SK-N-SH treated with all-trans-retinoic acid at 6 μM for 48 hours (cell line): ENCODE measurements at regions not wholly inside any gene's neighbourhood (a gene's known extent, or its start where the extent isn't known, plus 50 kb on each side); places are given as distances from the start of the nearest gene placed in this dataset.

Experiments
- ATAC-seq: fragments of 200-7000 bp; cut with Tn5 transposase; 3 replicates; pipeline ENCODE4 v1.9.1; 2020; ENCODE audit warnings: mild to moderate bottlenecking, moderate library complexity
- ARNTL ChIP-seq: fragments of 450-650 bp; formaldehyde crosslinking; IDR thresholded peaks from 2 replicates; pipeline ENCODE4 v1.5.0; 2020; ENCODE audit warnings: low read depth, mild to moderate bottlenecking, moderate library complexity, borderline replicate concordance
- BACH2 ChIP-seq: fragments of 250-450 bp; sonication (Bioruptor Pico); IDR thresholded peaks from 2 replicates; pipeline ENCODE4 v1.9.0; 2021; ENCODE audit warnings: mild to moderate bottlenecking, borderline replicate concordance
- CREB5 ChIP-seq: fragments of 250-450 bp; sonication (Bioruptor Pico); IDR thresholded peaks from 2 replicates; pipeline ENCODE4 v1.5.1; 2020; ENCODE audit warnings: low read depth, mild to moderate bottlenecking, moderate library complexity
- CSDC2 ChIP-seq: fragments of 250-450 bp; sonication (Bioruptor Pico); IDR thresholded peaks from 2 replicates; pipeline ENCODE4 v1.5.0; 2020; ENCODE audit warnings: mild to moderate bottlenecking, moderate library complexity
- CSRNP3 ChIP-seq: fragments of 250-450 bp; sonication (Bioruptor Pico); IDR thresholded peaks from 2 replicates; pipeline ENCODE4 v1.5.1; 2021; ENCODE audit warnings: mild to moderate bottlenecking, moderate library complexity
- ESRRG ChIP-seq: fragments of 250-450 bp; sonication (Bioruptor Pico); IDR thresholded peaks from 2 replicates; pipeline ENCODE4 v1.6.1; 2021; ENCODE audit warnings: mild to moderate bottlenecking
- GLIS3 ChIP-seq: fragments of 250-450 bp; sonication (Bioruptor Pico); IDR thresholded peaks from 2 replicates; pipeline ENCODE4 v1.5.0; 2020; ENCODE audit warnings: mild to moderate bottlenecking, moderate library complexity
- ISL1 ChIP-seq: fragments of 250-450 bp; sonication (Bioruptor Pico); IDR thresholded peaks from 2 replicates; pipeline ENCODE4 v2.1.2; 2022; ENCODE audit warnings: mild to moderate bottlenecking, moderate library complexity
- OSR1 ChIP-seq: fragments of 250-450 bp; sonication (Bioruptor Pico); IDR thresholded peaks from 2 replicates; pipeline ENCODE4 v1.8.0; 2022; ENCODE audit warnings: moderate library complexity, mild to moderate bottlenecking, inconsistent platforms
- POU6F1 ChIP-seq: fragments of 250-450 bp; sonication (Bioruptor Pico); IDR thresholded peaks from 2 replicates; pipeline ENCODE4 v1.8.0; 2021; ENCODE audit warnings: low read depth, mild to moderate bottlenecking, moderate library complexity, borderline replicate concordance
- PPARA ChIP-seq: fragments of 250-450 bp; sonication (Bioruptor Pico); IDR thresholded peaks from 2 replicates; pipeline ENCODE4 v1.5.0; 2020; ENCODE audit warnings: mild to moderate bottlenecking, borderline replicate concordance
- RARB ChIP-seq: fragments of 250-450 bp; sonication (Bioruptor Pico); IDR thresholded peaks from 2 replicates; pipeline ENCODE4 v1.8.0; 2021; ENCODE audit warnings: mild to moderate bottlenecking, moderate library complexity
- SNAI2 ChIP-seq: fragments of 250-450 bp; sonication (Bioruptor Pico); IDR thresholded peaks from 2 replicates; pipeline ENCODE4 v1.5.0; 2020; ENCODE audit warnings: mild to moderate bottlenecking, moderate library complexity
- TOX ChIP-seq: fragments of 250-450 bp; sonication (Bioruptor Pico); IDR thresholded peaks from 2 replicates; pipeline ENCODE4 v1.8.0; 2021; ENCODE audit warnings: mild to moderate bottlenecking, moderate library complexity, borderline replicate concordance
- TSHZ2 ChIP-seq: fragments of 250-450 bp; sonication (Bioruptor Pico); IDR thresholded peaks from 2 replicates; pipeline ENCODE4 v1.5.0; 2020; ENCODE audit warnings: mild to moderate bottlenecking, moderate library complexity
- ZC3H10 ChIP-seq: fragments of 250-450 bp; sonication (Bioruptor Pico); IDR thresholded peaks from 2 replicates; pipeline ENCODE4 v1.5.1; 2021; ENCODE audit warnings: mild to moderate bottlenecking, moderate library complexity
- ZFP30 ChIP-seq: fragments of 450-650 bp; formaldehyde crosslinking; IDR thresholded peaks from 2 replicates; pipeline ENCODE4 v1.5.0; 2022; ENCODE audit warnings: mild to moderate bottlenecking, moderate library complexity
- ZNF565 ChIP-seq: fragments of 450-650 bp; formaldehyde crosslinking; conservative IDR thresholded peaks from 2 replicates; pipeline ENCODE4 v1.5.0; 2020; ENCODE audit warnings: low read depth, mild to moderate bottlenecking, moderate library complexity
- ZNF8 ChIP-seq: fragments of 450-650 bp; formaldehyde crosslinking; IDR thresholded peaks from 2 replicates; pipeline ENCODE4 v1.5.0; 2020; ENCODE audit warnings: mild to moderate bottlenecking, moderate library complexity
- TF ChIP-seq, protein P1 (sequence below): fragments of 250-450 bp; sonication (Bioruptor Pico); IDR thresholded peaks from 2 replicates; pipeline ENCODE4 v1.8.0; 2020; ENCODE audit warnings: mild to moderate bottlenecking, moderate library complexity, borderline replicate concordance

DNA sequence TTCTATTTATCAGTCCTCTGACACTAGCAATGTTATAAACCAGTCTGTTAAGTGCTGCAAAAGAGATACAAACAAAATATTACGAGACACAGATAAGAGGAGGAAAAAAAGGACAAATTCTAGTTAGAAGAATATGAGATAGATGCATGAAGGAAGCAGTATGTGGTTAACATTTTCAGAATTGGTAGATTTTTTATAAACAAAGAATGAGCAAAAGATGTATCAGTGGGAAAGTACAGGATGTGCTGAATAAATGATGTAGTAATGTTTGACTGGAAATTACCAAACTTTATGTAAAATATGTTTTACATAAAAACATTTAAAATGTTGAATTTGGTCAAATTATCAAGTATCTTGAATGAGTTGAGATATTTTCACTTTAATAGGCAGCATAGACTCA, 574.2 kb downstream of the NUF2 start:
- no peak for TF ChIP-seq POU6F1
- no peak for TF ChIP-seq TSHZ2 (CRISPR knock-in tag)
- TF ChIP-seq PPARA, result no peak
- TF ChIP-seq RARB, result no peak
- TF ChIP-seq ISL1, result no peak
- TF ChIP-seq BACH2, result no peak
- no peak for TF ChIP-seq GLIS3 (CRISPR knock-in tag)
- no peak for TF ChIP-seq TOX (CRISPR knock-in tag)
- TF ChIP-seq ZFP30, result no peak
- no peak for TF ChIP-seq CREB5 (CRISPR knock-in tag)
- no peak for TF ChIP-seq CSDC2 (CRISPR knock-in tag)
- no peak for TF ChIP-seq ZC3H10
- no peak for TF ChIP-seq ZNF8 (CRISPR knock-in tag)
- no peak for TF ChIP-seq CSRNP3 (CRISPR knock-in tag)
- no peak for ATAC-seq

GRCh38 chr1:163897412-163898155, 575.8 kb downstream of the NUF2 start:
- TF ChIP-seq ISL1 (no peak), GLIS3 (CRISPR knock-in tag) (no peak), ZFP30 (no peak), ZNF565 (no peak), SNAI2 (CRISPR knock-in tag) (no peak), ARNTL (no peak), OSR1 (CRISPR knock-in tag) (no peak), ESRRG (no peak), TSHZ2 (CRISPR knock-in tag) (no peak), CREB5 (CRISPR knock-in tag) (no peak), TOX (CRISPR knock-in tag) (no peak), ZNF8 (CRISPR knock-in tag) (no peak), BACH2 (no peak), RARB (no peak), CSDC2 (CRISPR knock-in tag) (no peak)
- TF ChIP-seq, protein P1, sequence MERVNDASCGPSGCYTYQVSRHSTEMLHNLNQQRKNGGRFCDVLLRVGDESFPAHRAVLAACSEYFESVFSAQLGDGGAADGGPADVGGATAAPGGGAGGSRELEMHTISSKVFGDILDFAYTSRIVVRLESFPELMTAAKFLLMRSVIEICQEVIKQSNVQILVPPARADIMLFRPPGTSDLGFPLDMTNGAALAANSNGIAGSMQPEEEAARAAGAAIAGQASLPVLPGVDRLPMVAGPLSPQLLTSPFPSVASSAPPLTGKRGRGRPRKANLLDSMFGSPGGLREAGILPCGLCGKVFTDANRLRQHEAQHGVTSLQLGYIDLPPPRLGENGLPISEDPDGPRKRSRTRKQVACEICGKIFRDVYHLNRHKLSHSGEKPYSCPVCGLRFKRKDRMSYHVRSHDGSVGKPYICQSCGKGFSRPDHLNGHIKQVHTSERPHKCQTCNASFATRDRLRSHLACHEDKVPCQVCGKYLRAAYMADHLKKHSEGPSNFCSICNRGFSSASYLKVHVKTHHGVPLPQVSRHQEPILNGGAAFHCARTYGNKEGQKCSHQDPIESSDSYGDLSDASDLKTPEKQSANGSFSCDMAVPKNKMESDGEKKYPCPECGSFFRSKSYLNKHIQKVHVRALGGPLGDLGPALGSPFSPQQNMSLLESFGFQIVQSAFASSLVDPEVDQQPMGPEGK (CRISPR knock-in tag), result no peak

More at GRCh38 chr1:163897412-163898155, 575.8 kb downstream of the NUF2 start:
- no peak for ATAC-seq
